Lung (tissue), 10 donors: ENCODE measurements at regions not wholly inside any gene's neighbourhood (a gene's known extent, or its start where the extent isn't known, plus 50 kb on each side); places are given as distances from the start of the nearest gene placed in this dataset. TPM values are rescaled to one million over a fixed set of nuclear protein-coding genes. Genes with fewer than 3 reads are reported as not detected.
"Not testable (repeated sequence)": the region's sequence is repeated elsewhere in the genome, so short reads cannot be mapped to it uniquely, and the experiment has no call there.

Experiments
- ATAC-seq: fragments of 200-7000 bp; cut with Tn5 transposase; one replicate; pipeline ENCODE4 v1.9.1; 2020; ENCODE audit warnings: moderate number of reproducible peaks; ENCODE audit not compliant: insufficient read depth, low FRiP score
- DNase-seq, 3 donors: peaks; one replicate each; pipeline ENCODE4 v3.0.0-alpha.2; 2013 to 2017
- H3K27ac ChIP-seq, 2 donors: one replicate each; pipeline ENCODE4 v1.5.1; 2013; ENCODE audit warnings: mild to moderate bottlenecking in 2 of 2, moderate library complexity in 2 of 2, control low read depth in 1 of 2, inconsistent platforms in 1 of 2, low read depth in 1 of 2, low read length in 1 of 2
- H3K27me3 ChIP-seq, 3 donors: one replicate each; pipeline ENCODE4 v1.5.1; 2013; ENCODE audit warnings: low read length in 2 of 3; ENCODE audit not compliant: control insufficient read depth in 3 of 3, insufficient read depth in 3 of 3
- H3K36me3 ChIP-seq, 4 donors: one replicate each; pipeline ENCODE4 v1.5.1; 2013; ENCODE audit warnings: low read length in 4 of 4, mild to moderate bottlenecking in 1 of 4, moderate library complexity in 1 of 4; ENCODE audit not compliant: control insufficient read depth in 4 of 4, insufficient read depth in 4 of 4
- H3K4me1 ChIP-seq, 5 donors: one replicate each; pipeline ENCODE4 v1.5.1; 2013; ENCODE audit warnings: low read length in 5 of 5, mild to moderate bottlenecking in 2 of 5, moderate library complexity in 1 of 5; ENCODE audit not compliant: control insufficient read depth in 5 of 5, insufficient read depth in 5 of 5
- H3K4me3 ChIP-seq: one replicate; pipeline ENCODE4 v1.5.1; 2013; ENCODE audit warnings: mild to moderate bottlenecking, control low read depth, moderate library complexity
- H3K9ac ChIP-seq, 2 donors: one replicate each; pipeline ENCODE4 v1.5.1; 2013; ENCODE audit warnings: low read length in 2 of 2, control low read depth in 1 of 2; ENCODE audit not compliant: insufficient read depth in 1 of 2
- H3K9me3 ChIP-seq, 4 donors: one replicate each; pipeline ENCODE4 v1.5.1; 2013; ENCODE audit warnings: low read length in 3 of 4, mild to moderate bottlenecking in 1 of 4, moderate library complexity in 1 of 4; ENCODE audit not compliant: control insufficient read depth in 4 of 4, insufficient read depth in 3 of 4
- WGBS, 2 donors: extraction: QIAGEN DNeasy Blood & Tissue Kit; methylation state at CpG; one replicate each; pipeline ENCODE4 v1.1.7; 2013; 5-methylcytosine and 5-hydroxymethylcytosine counted together
- small RNA-seq: library from RNA; depleted of rRNA; stranded (forward); fragments of <200 nt; gene quantifications from one replicate; pipeline ENCODE3, GENCODE V24; 2014; ENCODE audit warnings: low replicate concordance
- donor health status: Bipolar disorder and iron deficiency.
- donor health status: healthy.
- donor health status: DM: yes; HTN: yes; CAD: no.

GRCh38 chr9:67102506-67103276, 110.3 kb upstream of the SPATA31A3 start:
- H3K27ac ChIP-seq, H3K27me3 ChIP-seq, H3K36me3 ChIP-seq, H3K4me1 ChIP-seq, H3K9me3 ChIP-seq, DNase-seq, H3K9ac ChIP-seq, ATAC-seq, H3K4me3 ChIP-seq: not testable (repeated sequence)
- 36 to 87% methylated on average over 2 to 3 of the region's 5 CpGs for WGBS, 2 donors

GRCh38 chr9:67091104-67091503, 98.8 kb upstream of the SPATA31A3 start:
- 81 to 83% methylated on average over 7 of the region's 8 CpGs for WGBS, 2 donors
- H3K9ac ChIP-seq, H3K4me1 ChIP-seq, H3K27me3 ChIP-seq, H3K27ac ChIP-seq, H3K36me3 ChIP-seq, ATAC-seq, H3K9me3 ChIP-seq, H3K4me3 ChIP-seq, DNase-seq: not testable (repeated sequence)

GRCh38 chr9:67086862-67087261, 94.5 kb upstream of the SPATA31A3 start:
- 77 to 91% methylated on average over 1 of the region's 1 CpG for WGBS, 2 donors
- H3K4me3 ChIP-seq, H3K36me3 ChIP-seq, H3K4me1 ChIP-seq, DNase-seq, H3K27me3 ChIP-seq, H3K9me3 ChIP-seq, H3K27ac ChIP-seq, ATAC-seq, H3K9ac ChIP-seq: not testable (repeated sequence)

- not testable (repeated sequence) for H3K4me1 ChIP-seq, H3K4me3 ChIP-seq, H3K9me3 ChIP-seq, ATAC-seq, H3K27ac ChIP-seq, H3K9ac ChIP-seq, DNase-seq, H3K27me3 ChIP-seq, H3K36me3 ChIP-seq
- 48 to 60% methylated on average over 5 of the region's 5 CpGs for WGBS, 2 donors
Measured at GRCh38 chr9:67066140-67066539, 73.8 kb upstream of the SPATA31A3 start.

- H3K27me3 ChIP-seq, H3K27ac ChIP-seq, H3K36me3 ChIP-seq, H3K9me3 ChIP-seq, ATAC-seq, H3K9ac ChIP-seq, H3K4me1 ChIP-seq: not testable (repeated sequence)
- 0 to 1% methylated on average over 8 to 44 of the region's 78 CpGs for WGBS, 2 donors
- peak overlapping the region; percentile 27 for H3K4me3 ChIP-seq
- peak; percentile 4 to 17 (median 13) for DNase-seq
Measured at GRCh38 chr9:67058898-67059715, 66.8 kb upstream of the SPATA31A3 start.

Small RNA genes in the stretch of these regions (small RNA-seq; reads per million reads assigned to genes)
- gene RN7SL422P, result not detected
